DOHH2 (cell line): ENCODE measurements at regions not wholly inside any gene's neighbourhood (a gene's known extent, or its start where the extent isn't known, plus 50 kb on each side); places are given as distances from the start of the nearest gene placed in this dataset.

Source experiments
- H3F3A ChIP-seq: fragments of 200-600 bp; sonication (generic), shearing (Covaris generic); 2 replicates; pipeline ENCODE4 v1.6.0; 2016; ENCODE audit warnings: antibody characterized with exemption, mild to moderate bottlenecking; ENCODE audit not compliant: control insufficient read depth, insufficient read depth
- H3K27ac ChIP-seq: fragments of 200-600 bp; sonication (generic); 2 replicates; pipeline ENCODE4 v1.5.1; 2014; ENCODE audit warnings: low read depth, mild to moderate bottlenecking, low read length, moderate library complexity
- H3K27me3 ChIP-seq: fragments of 200-600 bp; sonication (generic); 2 replicates; pipeline ENCODE4 v1.6.1; 2014; ENCODE audit warnings: mild to moderate bottlenecking, low read length, mixed read lengths; ENCODE audit not compliant: control insufficient read depth
- H3K36me3 ChIP-seq: fragments of 200-600 bp; sonication (generic); 2 replicates; pipeline ENCODE4 v1.6.1; 2014; ENCODE audit warnings: mild to moderate bottlenecking, low read length, moderate library complexity, mixed read lengths; ENCODE audit not compliant: control insufficient read depth
- H3K4me1 ChIP-seq: fragments of 200-600 bp; sonication (generic); 2 replicates; pipeline ENCODE4 v1.6.1; 2014; ENCODE audit warnings: mild to moderate bottlenecking, low read length, mixed read lengths; ENCODE audit not compliant: control insufficient read depth
- H3K4me2 ChIP-seq: fragments of 200-600 bp; sonication (generic); 2 replicates; pipeline ENCODE4 v1.6.0; 2014; ENCODE audit warnings: mild to moderate bottlenecking, low read length, moderate library complexity
- H3K4me3 ChIP-seq: fragments of 200-600 bp; sonication (generic); 2 replicates; pipeline ENCODE4 v1.5.1; 2014; ENCODE audit warnings: mild to moderate bottlenecking, low read length, mixed read lengths
- H3K79me2 ChIP-seq: fragments of 200-600 bp; sonication (generic); 2 replicates; pipeline ENCODE4 v1.6.1; 2014; ENCODE audit warnings: mild to moderate bottlenecking, low read length, mixed read lengths; ENCODE audit not compliant: control insufficient read depth
- H3K9me2 ChIP-seq: fragments of 200-600 bp; sonication (generic); replicated peaks from 2 replicates; pipeline ENCODE4 v1.6.1; 2014; ENCODE audit warnings: mild to moderate bottlenecking, low read length, mixed read lengths; ENCODE audit not compliant: control insufficient read depth
- H3K9me3 ChIP-seq: fragments of 200-600 bp; sonication (generic); 2 replicates; pipeline ENCODE4 v1.6.1; 2014; ENCODE audit warnings: antibody characterized with exemption, low read length, mixed read lengths; ENCODE audit not compliant: control insufficient read depth, insufficient read depth
- H4K20me1 ChIP-seq: fragments of 200-600 bp; sonication (generic); 2 replicates; pipeline ENCODE4 v1.6.0; 2014; ENCODE audit warnings: low read depth, mild to moderate bottlenecking, antibody characterized with exemption, low read length, moderate library complexity; ENCODE audit not compliant: control insufficient read depth, insufficient read depth
- EZH2phosphoT487 ChIP-seq: fragments of 200-600 bp; sonication (generic); IDR thresholded peaks from 2 replicates; pipeline ENCODE4 v1.6.1; 2017; ENCODE audit warnings: borderline replicate concordance, mild to moderate bottlenecking, antibody characterized with exemption, low read length, moderate library complexity, mixed read lengths
- TF ChIP-seq, protein P1 (sequence below): fragments of 200-600 bp; sonication (generic); IDR thresholded peaks from one replicate; pipeline ENCODE4 v1.5.1; 2014; ENCODE audit warnings: antibody characterized with exemption, mild to moderate bottlenecking, low read depth, low read length; ENCODE audit not compliant: poor library complexity, severe bottlenecking

DNA sequence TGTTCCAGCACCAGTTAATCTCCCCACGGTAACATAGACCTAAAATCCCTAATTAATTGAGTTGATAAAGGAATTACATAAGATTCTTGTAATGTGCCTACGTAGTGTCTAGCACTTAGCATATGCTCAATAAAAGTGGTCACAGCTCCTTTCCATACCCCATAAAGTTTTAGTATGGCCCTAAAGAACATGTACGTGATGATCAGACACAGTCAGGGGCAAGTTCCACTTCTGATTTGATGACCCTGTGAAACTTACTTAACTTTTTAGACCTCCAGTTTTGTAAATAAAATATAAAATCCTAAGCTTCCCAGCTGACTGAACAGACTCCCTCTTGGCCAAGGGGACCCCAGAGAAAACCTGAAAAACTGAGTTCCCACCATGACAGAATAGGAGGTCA is 391.3 kb upstream of the ERCC4 start:
- no peak overlapping the region for H3K4me3 ChIP-seq
- H3K9me3 ChIP-seq = peaks cover 3% of the 10 kb centered on the region; the same call in 1 of the 2 replicates
- H3K36me3 ChIP-seq = no peaks in the 10 kb centered on the region
- H3K27ac ChIP-seq = no peak overlapping the region
- TF ChIP-seq, protein P1, sequence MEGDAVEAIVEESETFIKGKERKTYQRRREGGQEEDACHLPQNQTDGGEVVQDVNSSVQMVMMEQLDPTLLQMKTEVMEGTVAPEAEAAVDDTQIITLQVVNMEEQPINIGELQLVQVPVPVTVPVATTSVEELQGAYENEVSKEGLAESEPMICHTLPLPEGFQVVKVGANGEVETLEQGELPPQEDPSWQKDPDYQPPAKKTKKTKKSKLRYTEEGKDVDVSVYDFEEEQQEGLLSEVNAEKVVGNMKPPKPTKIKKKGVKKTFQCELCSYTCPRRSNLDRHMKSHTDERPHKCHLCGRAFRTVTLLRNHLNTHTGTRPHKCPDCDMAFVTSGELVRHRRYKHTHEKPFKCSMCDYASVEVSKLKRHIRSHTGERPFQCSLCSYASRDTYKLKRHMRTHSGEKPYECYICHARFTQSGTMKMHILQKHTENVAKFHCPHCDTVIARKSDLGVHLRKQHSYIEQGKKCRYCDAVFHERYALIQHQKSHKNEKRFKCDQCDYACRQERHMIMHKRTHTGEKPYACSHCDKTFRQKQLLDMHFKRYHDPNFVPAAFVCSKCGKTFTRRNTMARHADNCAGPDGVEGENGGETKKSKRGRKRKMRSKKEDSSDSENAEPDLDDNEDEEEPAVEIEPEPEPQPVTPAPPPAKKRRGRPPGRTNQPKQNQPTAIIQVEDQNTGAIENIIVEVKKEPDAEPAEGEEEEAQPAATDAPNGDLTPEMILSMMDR = no peak
- no peak for TF ChIP-seq EZH2phosphoT487
- H3K9me2 ChIP-seq = no peaks in the 10 kb centered on the region
- H3K4me1 ChIP-seq = no peaks in the 10 kb centered on the region
- no peaks in the 10 kb centered on the region for H3K27me3 ChIP-seq
- no peaks in the 10 kb centered on the region for H3K79me2 ChIP-seq
- H3F3A ChIP-seq = no peaks in the 10 kb centered on the region
- H4K20me1 ChIP-seq = no peaks in the 10 kb centered on the region
- H3K4me2 ChIP-seq = no peak overlapping the region

- H3K9me2 ChIP-seq = no peaks in the 10 kb centered on the region
- H3K79me2 ChIP-seq = no peaks in the 10 kb centered on the region
- H3K4me1 ChIP-seq = no peaks in the 10 kb centered on the region
- no peak overlapping the region for H3K4me2 ChIP-seq
- no peaks in the 10 kb centered on the region for H4K20me1 ChIP-seq
- no peaks in the 10 kb centered on the region for H3F3A ChIP-seq
- H3K9me3 ChIP-seq = peaks cover 3% of the 10 kb centered on the region; the same call in 1 of the 2 replicates
- no peak overlapping the region for H3K27ac ChIP-seq
- H3K36me3 ChIP-seq = no peaks in the 10 kb centered on the region
- TF ChIP-seq, protein P1 = no peak
- no peak for TF ChIP-seq EZH2phosphoT487
- H3K27me3 ChIP-seq = no peaks in the 10 kb centered on the region
- no peak overlapping the region for H3K4me3 ChIP-seq
Measured at GRCh38 chr16:13529193-13529982, 390.6 kb upstream of the ERCC4 start.

DNA sequence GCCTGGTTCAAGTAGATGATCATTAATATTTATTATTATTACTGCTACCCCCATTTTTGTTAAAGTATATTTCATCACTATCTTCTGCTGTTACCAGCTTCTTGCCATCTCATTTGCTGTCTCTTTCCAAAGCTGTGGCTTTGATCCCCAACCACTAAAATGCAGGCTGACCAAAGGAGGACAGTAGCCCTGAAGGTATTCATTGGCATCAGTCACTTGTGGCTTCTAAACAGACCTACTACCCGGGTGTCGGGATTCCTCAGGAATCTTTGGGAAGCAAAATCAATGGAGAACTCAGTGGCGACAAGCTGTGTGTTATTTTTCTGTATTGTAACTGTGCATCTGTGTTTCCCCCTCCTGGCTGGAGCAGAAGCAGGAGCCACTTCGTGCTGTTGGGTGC is 379.2 kb upstream of the ERCC4 start:
- Histone ChIP-seq H3K79me2 (no peaks in the 10 kb centered on the region), H3K4me1 (no peaks in the 10 kb centered on the region), H3K9me3 (no peaks in the 10 kb centered on the region), H4K20me1 (no peaks in the 10 kb centered on the region), H3K4me3 (no peak overlapping the region), H3K27me3 (no peaks in the 10 kb centered on the region), H3K4me2 (no peak overlapping the region), H3K9me2 (no peaks in the 10 kb centered on the region), H3K27ac (no peak overlapping the region), H3K36me3 (no peaks in the 10 kb centered on the region), H3F3A (no peaks in the 10 kb centered on the region)
- TF ChIP-seq, protein P1 = no peak
- no peak for TF ChIP-seq EZH2phosphoT487
